Endothelial cell of umbilical vein (primary cell): ENCODE measurements at regions not wholly inside any gene's neighbourhood (a gene's known extent, or its start where the extent isn't known, plus 50 kb on each side); places are given as distances from the start of the nearest gene placed in this dataset.

Source experiments
- BruUV-seq: library from RNA; stranded (reverse); fragments of 400-500 nt; replicated peaks from 2 replicates; lab custom pipeline; 2021; lab: Mats Ljungman, UMichigan
- CTCF ChIA-PET: fragments of 300-600, 350-600 bp; sonication (Branson Sonifier 250); formaldehyde crosslinking; loops from one replicate; lab custom pipeline; 2021; ENCODE audit warnings: antibody characterized with exemption, inconsistent platforms; lab: Charles Lee
- POLR2A ChIA-PET: fragments of 300-600, 350-600 bp; sonication (Branson Sonifier 250); formaldehyde crosslinking; loops from one replicate; lab custom pipeline; 2021; ENCODE audit warnings: antibody characterized with exemption, inconsistent platforms; lab: Charles Lee
- DNase-seq: peaks from one replicate; pipeline ENCODE4 v3.0.0-alpha.2; 2011; ENCODE audit warnings: low read depth, low spot score
- FAIRE-seq: peaks from 2 replicates; lab custom pipeline; 2011; peaks lifted over from hg19 to GRCh38; lab: Jason Lieb, UNC
- H2AFZ ChIP-seq: 2 replicates; pipeline ENCODE4 v1.6.0; 2012; ENCODE audit warnings: low read depth, low read length, control low read depth, inconsistent platforms
- H3K27ac ChIP-seq: 2 replicates; pipeline ENCODE4 v1.5.1; 2011; ENCODE audit warnings: low read depth, mild to moderate bottlenecking, control low read depth, low read length, moderate library complexity; ENCODE audit not compliant: insufficient read depth
- H3K27me3 ChIP-seq, 2 experiments: 2 replicates each; pipeline versions ENCODE4 v1.6.0 to v1.6.1; 2011; ENCODE audit warnings: low read length in 2 of 2, mixed read lengths in 1 of 2; ENCODE audit not compliant: control insufficient read depth in 2 of 2, insufficient read depth in 2 of 2
- H3K36me3 ChIP-seq, 2 experiments: 2 replicates in 1 of 2; 3 replicates in 1 of 2; pipeline ENCODE4 v1.5.1; 2011; ENCODE audit warnings: low read length in 2 of 2, mild to moderate bottlenecking in 1 of 2, moderate library complexity in 1 of 2; ENCODE audit not compliant: control insufficient read depth in 2 of 2, insufficient read depth in 2 of 2; ENCODE audit errors: extremely low read depth in 1 of 2
- H3K4me1 ChIP-seq: 3 replicates; pipeline ENCODE4 v1.5.1; 2011; ENCODE audit warnings: mild to moderate bottlenecking, low read length; ENCODE audit not compliant: control insufficient read depth, insufficient read depth; ENCODE audit errors: extremely low read depth
- H3K4me2 ChIP-seq: 2 replicates; pipeline ENCODE4 v1.6.1; 2011; ENCODE audit warnings: low read length, control low read depth, mixed read lengths; ENCODE audit not compliant: insufficient read depth
- H3K4me3 ChIP-seq, 3 experiments: fragments of 200-600 bp in 1 of 3; sonication (generic), shearing (Covaris generic) in 1 of 3; replicated peaks in 1 of 3; 2 replicates each; pipeline ENCODE4 v1.5.1; 2011 to 2016; ENCODE audit warnings: control low read depth in 3 of 3, low read length in 3 of 3, mild to moderate bottlenecking in 2 of 3, inconsistent platforms in 1 of 3, low read depth in 1 of 3, moderate library complexity in 1 of 3; ENCODE audit not compliant: insufficient read depth in 1 of 3
- H3K79me2 ChIP-seq: 2 replicates; pipeline ENCODE4 v1.6.0; 2012; ENCODE audit warnings: low read length, inconsistent platforms; ENCODE audit not compliant: control insufficient read depth, insufficient read depth
- H3K9ac ChIP-seq: replicated peaks from 2 replicates; pipeline ENCODE3; 2011; ENCODE audit warnings: low read length, control low read depth; ENCODE audit not compliant: insufficient read depth; ENCODE audit errors: extremely low read depth
- H3K9me1 ChIP-seq: replicated peaks from 3 replicates; pipeline ENCODE4 v1.6.0; 2011; ENCODE audit warnings: mild to moderate bottlenecking, low read length; ENCODE audit not compliant: control insufficient read depth, insufficient read depth; ENCODE audit errors: extremely low read depth
- H3K9me3 ChIP-seq: replicated peaks from 2 replicates; pipeline ENCODE4 v1.5.1; 2012; ENCODE audit warnings: low read length, inconsistent platforms; ENCODE audit not compliant: control insufficient read depth, insufficient read depth
- H4K20me1 ChIP-seq: replicated peaks from 2 replicates; pipeline ENCODE3; 2011; ENCODE audit warnings: mild to moderate bottlenecking, low read length; ENCODE audit not compliant: control insufficient read depth, insufficient read depth; ENCODE audit errors: extremely low read depth
- CTCF ChIP-seq, 2 donors: IDR thresholded peaks; 1 replicate in 1 of 2; 2 replicates in 1 of 2; pipeline ENCODE4 v1.5.1; 2011; ENCODE audit warnings: low read length in 2 of 2, mild to moderate bottlenecking in 2 of 2, moderate library complexity in 2 of 2, control low read depth in 1 of 2, inconsistent platforms in 1 of 2, low read depth in 1 of 2; ENCODE audit not compliant: insufficient read depth in 1 of 2; ENCODE audit errors: extremely low read depth in 1 of 2
- EZH2 ChIP-seq: IDR thresholded peaks from 2 replicates; pipeline ENCODE4 v1.6.1; 2012; ENCODE audit warnings: borderline replicate concordance, low read depth, mild to moderate bottlenecking, moderate library complexity, low read length, inconsistent platforms; ENCODE audit not compliant: severe bottlenecking
- FOS ChIP-seq: IDR thresholded peaks from 2 replicates; pipeline ENCODE4 v1.6.1; 2011; ENCODE audit warnings: mild to moderate bottlenecking, low read length, moderate library complexity, borderline replicate concordance; ENCODE audit not compliant: insufficient read depth
- GATA2 ChIP-seq: IDR thresholded peaks from 2 replicates; pipeline ENCODE4 v1.7.0; 2011; ENCODE audit warnings: low read depth, mild to moderate bottlenecking, moderate library complexity, mixed read lengths, low read length; ENCODE audit not compliant: insufficient read length, insufficient read depth
- JUN ChIP-seq: IDR thresholded peaks from 2 replicates; pipeline ENCODE4 v1.6.1; 2011; ENCODE audit warnings: borderline replicate concordance, low read depth; ENCODE audit not compliant: insufficient read length, insufficient read depth
- MAX ChIP-seq: IDR thresholded peaks from 2 replicates; pipeline ENCODE4 v1.6.1; 2011; ENCODE audit not compliant: insufficient read depth, insufficient read length
- MYC ChIP-seq: IDR thresholded peaks from one replicate; pipeline ENCODE4 v1.6.1; 2011; ENCODE audit warnings: mild to moderate bottlenecking, low read depth, low read length
- POLR2A ChIP-seq: IDR thresholded peaks from 2 replicates; pipeline ENCODE4 v1.6.1; 2012; ENCODE audit warnings: low read depth, mild to moderate bottlenecking, control low read depth, low read length
- POLR2AphosphoS5 ChIP-seq: IDR thresholded peaks from 2 replicates; pipeline ENCODE4 v1.6.1; 2012; ENCODE audit warnings: low read depth, mild to moderate bottlenecking, control low read depth, low read length, moderate library complexity; ENCODE audit not compliant: insufficient read depth
- dilution Hi-C: fragments of 300-500 bp; cut with MboI; formaldehyde crosslinking; loops from one replicate; pipeline ENCODE4 v1.15.0; 2019; ENCODE audit warnings: low sequenced_read_pairs; ENCODE audit not compliant: extremely low pct_ligation_motif_present
- intact Hi-C: fragments of 100-400 bp; cut with micrococcal nuclease; formaldehyde crosslinking; loops from one replicate; pipeline ENCODE4 v1.10.0; 2022

GRCh38 chr4:186780291-186781031 is 56.8 kb upstream of the FAT1 start:
- dilution Hi-C loops, result no loop called here
- Histone ChIP-seq H3K9ac (no peak overlapping the region), H3K9me3 (no peaks in the 10 kb centered on the region), H3K9me1 (no peaks in the 10 kb centered on the region), H3K4me2 (no peak overlapping the region), H3K4me3 (no peak overlapping the region), H4K20me1 (no peaks in the 10 kb centered on the region), H3K27me3 (no peaks in the 10 kb centered on the region), H3K79me2 (no peaks in the 10 kb centered on the region), H3K4me1 (no peaks in the 10 kb centered on the region), H2AFZ (no peak overlapping the region), H3K36me3 (no peaks in the 10 kb centered on the region), H3K27ac (no peak overlapping the region)
- POLR2A ChIA-PET, result no interaction called here
- TF ChIP-seq JUN, result no peak
- TF ChIP-seq FOS, result no peak
- no peak for TF ChIP-seq MYC
- TF ChIP-seq EZH2, result no peak
- TF ChIP-seq CTCF (IDR thresholded peaks at IDR 0.05; ENCODE audit: extremely low read depth in 1 of 2, insufficient read depth in 1 of 2, low read depth in 1 of 2, low read length in 2 of 2), result no peak
- TF ChIP-seq POLR2A, result no peak
- no peak for TF ChIP-seq GATA2
- no peak for TF ChIP-seq POLR2AphosphoS5
- TF ChIP-seq MAX, result no peak
- CTCF ChIA-PET, result no interaction called here
- no peak for FAIRE-seq
- BruUV-seq, result no TSS peak
- no peak for DNase-seq
- intact Hi-C loops, result no loop called here
